ENCODE measurements at regions not wholly inside any gene's neighbourhood (a gene's known extent, or its start where the extent isn't known, plus 50 kb on each side); places are given as distances from the start of the nearest gene placed in this dataset.

DNA sequence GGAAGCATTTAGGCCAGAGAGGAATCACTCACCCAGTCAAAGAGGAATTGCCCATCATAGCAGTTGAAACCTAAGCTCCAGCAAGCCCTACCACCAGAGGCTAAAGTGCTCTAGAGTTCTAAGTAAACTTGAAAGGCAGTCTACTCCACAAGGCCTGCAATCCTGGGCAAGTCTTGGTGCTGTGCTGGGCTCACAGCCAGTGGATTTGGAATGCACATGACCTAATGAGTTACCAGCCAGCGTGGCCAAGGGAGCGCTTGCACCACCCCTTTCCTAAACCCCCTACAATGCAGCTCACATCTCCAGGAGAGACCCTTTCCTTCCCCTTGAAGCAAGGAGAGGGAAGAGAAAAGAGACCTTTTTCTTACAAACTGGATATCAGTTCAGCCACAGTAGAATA is 445.7 kb downstream of the GASK1B start:
- TF ChIP-seq SUZ12 (IDR thresholded peaks at IDR 0.05) (no peak), NFRKB (IDR thresholded peaks at IDR 0.05) (no peak), FOXM1 (IDR thresholded peaks at IDR 0.05; ENCODE audit: borderline replicate concordance) (no peak), LEF1 (IDR thresholded peaks at IDR 0.05; ENCODE audit: borderline replicate concordance) (no peak), SP1 (IDR thresholded peaks at IDR 0.05) (no peak), ARNT (IDR thresholded peaks at IDR 0.05) (no peak), TARDBP (IDR thresholded peaks at IDR 0.05) (no peak), BHLHE40 (IDR thresholded peaks at IDR 0.05; ENCODE audit: borderline replicate concordance) (no peak), ZNF384 (IDR thresholded peaks at IDR 0.05) (no peak), FOXK2 (IDR thresholded peaks at IDR 0.05) (no peak), CTBP1 (IDR thresholded peaks at IDR 0.05; ENCODE audit: borderline replicate concordance) (no peak), L3MBTL2 (conservative IDR thresholded peaks at IDR 0.05) (no peak)
